KMS-11 (cell line): ENCODE measurements at regions not wholly inside any gene's neighbourhood (a gene's known extent, or its start where the extent isn't known, plus 50 kb on each side); places are given as distances from the start of the nearest gene placed in this dataset.
"Not testable (repeated sequence)": the region's sequence is repeated elsewhere in the genome, so short reads cannot be mapped to it uniquely, and the experiment has no call there.

Experiments used
- H2AFZ ChIP-seq: fragments of 200-600 bp; sonication (generic); 2 replicates; pipeline ENCODE4 v1.6.1; 2016; ENCODE audit warnings: antibody characterized with exemption, mixed run types, low read depth
- H3K27ac ChIP-seq: fragments of 200-600 bp; sonication (generic); 2 replicates; pipeline ENCODE4 v1.6.1; 2016; ENCODE audit warnings: mild to moderate bottlenecking, mixed run types
- H3K27me3 ChIP-seq: fragments of 200-600 bp; sonication (generic); 2 replicates; pipeline ENCODE4 v1.6.1; 2017; ENCODE audit warnings: mild to moderate bottlenecking, low read depth, mixed run types, moderate library complexity; ENCODE audit not compliant: insufficient read depth
- H3K36me3 ChIP-seq: fragments of 200-600 bp; sonication (generic); 2 replicates; pipeline ENCODE4 v1.6.1; 2017; ENCODE audit warnings: mild to moderate bottlenecking, mixed run types; ENCODE audit not compliant: insufficient read depth
- H3K4me1 ChIP-seq: fragments of 200-600 bp; sonication (generic); 2 replicates; pipeline ENCODE4 v1.6.1; 2016; ENCODE audit warnings: mild to moderate bottlenecking, low read depth, mixed run types; ENCODE audit not compliant: poor library complexity, severe bottlenecking
- H3K4me2 ChIP-seq: fragments of 200-600 bp; sonication (generic); 2 replicates; pipeline ENCODE4 v1.7.0; 2016; ENCODE audit warnings: mild to moderate bottlenecking, mixed run types
- H3K4me3 ChIP-seq: fragments of 200-600 bp; sonication (generic); IDR thresholded peaks from 2 replicates; pipeline ENCODE4 v1.6.1; 2017; ENCODE audit warnings: low read depth, low read length, mixed read lengths; ENCODE audit not compliant: insufficient read depth
- H3K79me2 ChIP-seq: fragments of 200-600 bp; sonication (generic); 2 replicates; pipeline ENCODE4 v1.6.1; 2016; ENCODE audit warnings: low read depth, mixed run types; ENCODE audit not compliant: insufficient read depth
- H3K9ac ChIP-seq: fragments of 200-600 bp; sonication (generic); 2 replicates; pipeline ENCODE4 v1.6.1; 2016; ENCODE audit warnings: mild to moderate bottlenecking, mixed run types
- H4K20me1 ChIP-seq: fragments of 200-600 bp; sonication (generic); 2 replicates; pipeline ENCODE4 v1.6.1; 2016; ENCODE audit warnings: mild to moderate bottlenecking, mixed run types; ENCODE audit not compliant: insufficient read depth
- CTCF ChIP-seq: fragments of 200-600 bp; sonication (generic); conservative IDR thresholded peaks from 2 replicates; pipeline ENCODE4 v1.6.1; 2017; ENCODE audit warnings: low read depth, mild to moderate bottlenecking, antibody characterized with exemption, low read length, moderate library complexity, mixed read lengths

DNA sequence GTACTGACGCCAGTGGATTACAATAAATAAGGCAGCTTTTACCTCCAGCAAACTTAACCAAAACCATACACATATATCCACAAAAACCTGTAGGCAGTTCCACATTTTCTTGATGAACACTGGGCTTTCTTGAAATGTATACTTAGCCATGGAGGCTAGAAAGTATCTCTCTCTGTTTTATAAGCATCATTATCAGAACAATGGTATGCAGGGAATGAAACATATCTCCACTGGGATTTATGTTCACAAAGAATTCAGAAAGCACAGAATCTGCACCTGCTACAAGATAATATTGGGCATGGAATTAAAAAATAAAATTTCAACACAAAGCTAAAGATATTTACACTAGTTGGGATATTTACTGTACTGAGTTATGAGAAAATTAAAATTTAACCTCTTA is 126.1 kb upstream of the RASA1 start:
- no peaks in the 10 kb centered on the region for H3K4me1 ChIP-seq
- H3K4me2 ChIP-seq, result no peak overlapping the region
- no peak overlapping the region for H3K4me3 ChIP-seq
- TF ChIP-seq CTCF, result no peak
- H2AFZ ChIP-seq, result no peak overlapping the region
- no peaks in the 10 kb centered on the region for H3K27me3 ChIP-seq
- H3K36me3 ChIP-seq, result no peaks in the 10 kb centered on the region
- H3K9ac ChIP-seq, result no peak overlapping the region
- no peaks in the 10 kb centered on the region for H3K79me2 ChIP-seq
- no peak overlapping the region for H3K27ac ChIP-seq
- H4K20me1 ChIP-seq, result no peaks in the 10 kb centered on the region

- H3K27me3 ChIP-seq, H2AFZ ChIP-seq, H3K4me3 ChIP-seq, H3K27ac ChIP-seq, H3K4me1 ChIP-seq, H4K20me1 ChIP-seq, H3K9ac ChIP-seq, H3K36me3 ChIP-seq, H3K4me2 ChIP-seq, H3K79me2 ChIP-seq: not testable (repeated sequence)
Observed at GRCh38 chr5:87145853-87146252, 121.8 kb upstream of the RASA1 start.

DNA sequence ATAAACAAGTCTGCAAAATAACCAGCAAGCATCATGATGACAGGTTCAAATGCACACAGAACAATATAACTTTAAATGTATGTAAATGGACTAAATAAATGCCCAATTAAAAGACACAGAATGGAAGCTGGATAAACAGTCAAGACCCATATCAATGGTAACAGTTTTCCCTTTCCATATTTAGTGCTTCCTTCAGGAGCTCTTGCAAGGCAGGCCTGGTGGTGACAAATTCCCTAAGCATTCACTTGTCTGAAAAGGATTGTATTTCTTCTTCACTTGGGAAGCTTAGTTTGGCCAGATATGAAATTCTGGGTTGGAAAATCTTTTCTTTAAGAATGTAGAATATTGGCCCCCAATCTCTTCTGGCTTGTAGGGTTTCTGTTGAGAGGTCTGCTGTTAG is 120.2 kb upstream of the RASA1 start:
- Histone ChIP-seq H3K36me3 (no peaks in the 10 kb centered on the region), H4K20me1 (no peaks in the 10 kb centered on the region), H2AFZ (no peak overlapping the region), H3K9ac (no peak overlapping the region), H3K4me1 (no peaks in the 10 kb centered on the region), H3K27ac (no peak overlapping the region), H3K4me3 (no peak overlapping the region), H3K27me3 (no peaks in the 10 kb centered on the region), H3K79me2 (no peaks in the 10 kb centered on the region), H3K4me2 (no peak overlapping the region)
- TF ChIP-seq CTCF, result no peak

- Histone ChIP-seq H2AFZ (no peak overlapping the region), H4K20me1 (no peaks in the 10 kb centered on the region), H3K9ac (no peak overlapping the region), H3K4me1 (no peaks in the 10 kb centered on the region), H3K79me2 (no peaks in the 10 kb centered on the region), H3K4me3 (no peak overlapping the region), H3K27me3 (no peaks in the 10 kb centered on the region), H3K27ac (no peak overlapping the region), H3K4me2 (no peak overlapping the region), H3K36me3 (no peaks in the 10 kb centered on the region)
- TF ChIP-seq CTCF, result no peak
Observed at GRCh38 chr5:87150630-87151029, 117.1 kb upstream of the RASA1 start.

DNA sequence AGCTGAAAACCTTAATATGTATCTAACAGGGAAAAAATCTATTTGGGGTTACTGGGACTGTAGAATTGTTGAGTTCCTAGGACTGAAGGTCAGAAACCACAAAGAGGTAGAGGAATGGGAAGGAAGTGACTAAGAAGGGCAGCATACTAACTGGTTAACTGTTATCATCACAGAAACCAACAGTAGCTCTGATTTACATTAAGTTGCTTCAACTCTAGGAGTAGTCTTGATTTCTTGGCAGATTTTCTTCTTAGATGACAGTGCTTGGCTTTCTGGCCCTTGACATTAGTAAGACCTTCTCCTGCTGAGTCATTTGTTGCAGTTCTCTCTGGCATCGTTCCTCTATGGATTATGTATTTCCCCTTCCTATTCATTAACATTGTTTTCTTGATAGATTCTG is 116.1 kb upstream of the RASA1 start:
- Histone ChIP-seq H3K27me3 (no peaks in the 10 kb centered on the region), H3K4me2 (no peak overlapping the region), H3K4me3 (no peak overlapping the region), H3K36me3 (no peaks in the 10 kb centered on the region), H3K4me1 (no peaks in the 10 kb centered on the region), H2AFZ (no peak overlapping the region), H4K20me1 (no peaks in the 10 kb centered on the region), H3K9ac (no peak overlapping the region), H3K79me2 (no peaks in the 10 kb centered on the region), H3K27ac (no peak overlapping the region)
- no peak for TF ChIP-seq CTCF
